GM12878 (cell line): ENCODE measurements at regions not wholly inside any gene's neighbourhood (a gene's known extent, or its start where the extent isn't known, plus 50 kb on each side); places are given as distances from the start of the nearest gene placed in this dataset.

Source experiments
- ATAC-seq: fragments of 200-7000 bp; cut with Tn5 transposase; 3 replicates; pipeline ENCODE4 v1.9.1; 2020; ENCODE audit warnings: mild to moderate bottlenecking, moderate library complexity
- BruUV-seq: library from RNA; stranded (reverse); fragments of 400-500 nt; replicated peaks from 2 replicates; lab custom pipeline; 2021; lab: Mats Ljungman, UMichigan
- CTCF ChIA-PET: fragments of 300-600 bp; sonication (Branson Sonifier 250); formaldehyde crosslinking; extraction: SDS; loops from one replicate; lab custom pipeline; 2021; ENCODE audit warnings: inconsistent platforms; lab: Yijun Ruan, JAX
- POLR2A ChIA-PET: fragments of 350-600 bp; formaldehyde crosslinking; extraction: SDS; loops from one replicate; lab custom pipeline; 2021; ENCODE audit warnings: inconsistent platforms; lab: Charles Lee
- RAD21 ChIA-PET: fragments of 300-600 bp; sonication (Branson Sonifier 250); formaldehyde crosslinking; loops from one replicate; lab custom pipeline; 2023; ENCODE audit warnings: antibody characterized with exemption; ENCODE audit not compliant: unreplicated experiment; lab: Charles Lee
- SMC1A ChIA-PET: fragments of 300-600 bp; sonication (Branson Sonifier 250); formaldehyde crosslinking; loops from one replicate; lab custom pipeline; 2023; ENCODE audit not compliant: unreplicated experiment, uncharacterized antibody; lab: Charles Lee
- DNase-seq: peaks from one replicate; pipeline ENCODE4 v3.0.0-alpha.2; 2011; ENCODE audit warnings: low read depth, low spot score
- FAIRE-seq: peaks from 3 replicates; lab custom pipeline; 2011; peaks lifted over from hg19 to GRCh38; lab: Jason Lieb, UNC
- H2AFZ ChIP-seq: 2 replicates; pipeline ENCODE4 v1.6.0; 2011; ENCODE audit warnings: low read depth, low read length, control low read depth; ENCODE audit not compliant: control insufficient read depth
- H3K27ac ChIP-seq: 2 replicates; pipeline ENCODE4 v1.5.1; 2011; ENCODE audit warnings: control low read depth; ENCODE audit not compliant: control insufficient read depth, insufficient read depth
- H3K27me3 ChIP-seq, 2 experiments: replicated peaks in 1 of 2; 2 replicates each; pipeline versions ENCODE4 v1.6.0 to v1.6.1; 2011; ENCODE audit warnings: low read length in 1 of 2; ENCODE audit not compliant: control insufficient read depth in 2 of 2, insufficient read depth in 2 of 2
- H3K36me3 ChIP-seq, 2 experiments: 2 replicates each; pipeline ENCODE4 v1.5.1; 2011; ENCODE audit warnings: low read length in 1 of 2; ENCODE audit not compliant: control insufficient read depth in 2 of 2, insufficient read depth in 2 of 2
- H3K4me1 ChIP-seq: 2 replicates; pipeline ENCODE4 v1.6.1; 2011; ENCODE audit warnings: mild to moderate bottlenecking, low read length, moderate library complexity, mixed read lengths; ENCODE audit not compliant: control insufficient read depth, insufficient read depth
- H3K4me2 ChIP-seq: 2 replicates; pipeline ENCODE4 v1.6.0; 2011; ENCODE audit warnings: control low read depth; ENCODE audit not compliant: control insufficient read depth, insufficient read depth
- H3K4me3 ChIP-seq: fragments of 200-600 bp; sonication (generic); 2 replicates; pipeline ENCODE4 v1.5.1; 2016
- H3K79me2 ChIP-seq: 2 replicates; pipeline ENCODE4 v1.6.0; 2011; ENCODE audit warnings: low read length; ENCODE audit not compliant: control insufficient read depth, insufficient read depth
- H3K9ac ChIP-seq: 2 replicates; pipeline ENCODE4 v1.8.0; 2011; ENCODE audit warnings: low read length, control low read depth, mixed read lengths; ENCODE audit not compliant: control insufficient read depth, insufficient read depth
- H3K9me3 ChIP-seq: replicated peaks from 3 replicates; pipeline ENCODE4 v1.5.1; 2011; ENCODE audit warnings: mild to moderate bottlenecking, low read length; ENCODE audit not compliant: control insufficient read depth, insufficient read depth
- H4K20me1 ChIP-seq: 2 replicates; pipeline ENCODE4 v1.6.0; 2011; ENCODE audit not compliant: control insufficient read depth, insufficient read depth
- BRCA1 ChIP-seq: IDR thresholded peaks from 2 replicates; pipeline ENCODE4 v1.6.1; 2011; ENCODE audit warnings: low read depth, low read length, improper control_type of control experiment
- CREB1 ChIP-seq: IDR thresholded peaks from 2 replicates; pipeline ENCODE4 v1.6.1; 2012; ENCODE audit warnings: low read depth, mild to moderate bottlenecking, inconsistent platforms
- HSF1 ChIP-seq: fragments of 150-350 bp; IDR thresholded peaks from 2 replicates; pipeline ENCODE4 v1.6.1; 2014; ENCODE audit warnings: mild to moderate bottlenecking, low read depth, low read length
- NRF1 ChIP-seq: conservative IDR thresholded peaks from 2 replicates; pipeline ENCODE4 v1.6.1; 2011; ENCODE audit warnings: mild to moderate bottlenecking, low read depth, low read length, improper control_type of control experiment
- PAX8 ChIP-seq: fragments of 450-650 bp; IDR thresholded peaks from 2 replicates; pipeline ENCODE4 v1.6.1; 2017; ENCODE audit warnings: mild to moderate bottlenecking, moderate library complexity
- POLR2A ChIP-seq: IDR thresholded peaks from 2 replicates; pipeline ENCODE4 v1.6.1; 2011; ENCODE audit warnings: low read depth, mild to moderate bottlenecking, low read length
- POLR2AphosphoS5 ChIP-seq: IDR thresholded peaks from 2 replicates; pipeline ENCODE4 v1.6.1; 2011; ENCODE audit warnings: mild to moderate bottlenecking, low read length, inconsistent platforms
- POU2F2 ChIP-seq: IDR thresholded peaks from 3 replicates; pipeline ENCODE4 v1.6.1; 2011; ENCODE audit warnings: low read depth, mild to moderate bottlenecking, low read length, borderline replicate concordance
- RAD21 ChIP-seq: IDR thresholded peaks from 2 replicates; pipeline ENCODE4 v1.6.1; 2011; ENCODE audit warnings: mild to moderate bottlenecking, low read depth, low read length, moderate library complexity; ENCODE audit not compliant: insufficient read depth
- SMC3 ChIP-seq: IDR thresholded peaks from 2 replicates; pipeline ENCODE4 v1.6.1; 2011; ENCODE audit warnings: low read length, improper control_type of control experiment, borderline replicate concordance
- USF1 ChIP-seq: IDR thresholded peaks from 2 replicates; pipeline ENCODE4 v1.6.1; 2011; ENCODE audit warnings: borderline replicate concordance, low read depth, mild to moderate bottlenecking, moderate library complexity, mixed read lengths, low read length; ENCODE audit not compliant: insufficient read depth; ENCODE audit errors: extremely low read length
- YBX1 ChIP-seq: fragments of 450-650 bp; IDR thresholded peaks from 2 replicates; pipeline ENCODE4 v1.6.1; 2016; ENCODE audit warnings: antibody characterized with exemption
- ZBTB4 ChIP-seq: fragments of 450-650 bp; formaldehyde crosslinking; IDR thresholded peaks from 2 replicates; pipeline ENCODE4 v1.4.0; 2022; ENCODE audit warnings: mild to moderate bottlenecking, moderate library complexity
- ZBTB40 ChIP-seq: fragments of 450-650 bp; IDR thresholded peaks from 2 replicates; pipeline ENCODE4 v1.6.1; 2016; ENCODE audit warnings: mild to moderate bottlenecking, moderate library complexity, borderline replicate concordance
- WGBS: methylation state at CpG from one replicate; pipeline ENCODE4 v1.1.6; 2016; ENCODE audit warnings: low lambda C conversion rate; ENCODE audit not compliant: insufficient replicate concordance, insufficient coverage; ENCODE audit errors: missing lambda C conversion rate; 5-methylcytosine and 5-hydroxymethylcytosine counted together
- in situ Hi-C: fragments of 300-500 bp; cut with MboI; formaldehyde crosslinking; loops from 9 replicates; pipeline ENCODE4 v1.14.3; 2018; ENCODE audit warnings: mixed read lengths
- intact Hi-C: fragments of 100-400 bp; cut with micrococcal nuclease; formaldehyde crosslinking; loops from one replicate; pipeline ENCODE4 v1.14.2; 2022; ENCODE audit not compliant: unreplicated experiment

- TF ChIP-seq ZBTB4 (CRISPR knock-in tag), result no peak
Measured at GRCh38 chr6:140281236-140281635, 906.8 kb upstream of the CITED2 start (continued).

GRCh38 chr6:140276719-140277118, 902.3 kb upstream of the CITED2 start:
- no peaks in the 10 kb centered on the region for H3K79me2 ChIP-seq
- no TSS peak for BruUV-seq
- no peaks in the 10 kb centered on the region; the same call in 2 of the 3 replicates for H3K9me3 ChIP-seq
- ChIA-PET POLR2A (no interaction called here), RAD21 (interaction anchor here (0.8 to 1.3 kb wide), 3 partner anchors 69 to 902 kb away, joined by 3 to 6 read pairs (median 4); partner anchors contain the start of gene CITED2), SMC1A (interaction anchor here (0.6 to 2.1 kb wide), 6 partner anchors 8 to 208 kb away, joined by 3 to 9 read pairs (median 4); no protein-coding TSS in a partner anchor), CTCF (interaction anchor here (0.6 kb wide), 1 partner anchor 22 kb away, joined by 4 read pairs; no protein-coding TSS in a partner anchor)
- in situ Hi-C loops (no loop called here), intact Hi-C loops (loop anchor here (10.0 kb wide), 1 partner anchor 902 kb away; the partner anchor contains the start of gene CITED2)
- H3K4me1 ChIP-seq, result peaks cover 4% of the 10 kb centered on the region; the same call in 1 of the 2 replicates
- WGBS, result 0% methylated on average over 1 of the region's 1 CpG
- H3K36me3 ChIP-seq, result no peaks in the 10 kb centered on the region
- no peak overlapping the region for H2AFZ ChIP-seq
- FAIRE-seq (no peak), DNase-seq (no peak), ATAC-seq (no peak)
- no peaks in the 10 kb centered on the region for H4K20me1 ChIP-seq
- H3K9ac ChIP-seq, result no peak overlapping the region
- no peak overlapping the region for H3K27ac ChIP-seq
- H3K27me3 ChIP-seq, result no peaks in the 10 kb centered on the region
- no peak for TF ChIP-seq POU2F2
- no peak for TF ChIP-seq POLR2A
- TF ChIP-seq YBX1, result no peak
- no peak for TF ChIP-seq HSF1
- TF ChIP-seq NRF1, result no peak
- TF ChIP-seq USF1, result no peak
- TF ChIP-seq SMC3, result no peak
- no peak for TF ChIP-seq RAD21
- no peak for TF ChIP-seq POLR2AphosphoS5
- TF ChIP-seq PAX8, result no peak
- TF ChIP-seq ZBTB40, result no peak
- TF ChIP-seq BRCA1, result no peak
- no peak for TF ChIP-seq CREB1
- no peak overlapping the region for H3K4me3 ChIP-seq
- no peak overlapping the region for H3K4me2 ChIP-seq
